ENCODE measurements at regions not wholly inside any gene's neighbourhood (a gene's known extent, or its start where the extent isn't known, plus 50 kb on each side); places are given as distances from the start of the nearest gene placed in this dataset.

DNA sequence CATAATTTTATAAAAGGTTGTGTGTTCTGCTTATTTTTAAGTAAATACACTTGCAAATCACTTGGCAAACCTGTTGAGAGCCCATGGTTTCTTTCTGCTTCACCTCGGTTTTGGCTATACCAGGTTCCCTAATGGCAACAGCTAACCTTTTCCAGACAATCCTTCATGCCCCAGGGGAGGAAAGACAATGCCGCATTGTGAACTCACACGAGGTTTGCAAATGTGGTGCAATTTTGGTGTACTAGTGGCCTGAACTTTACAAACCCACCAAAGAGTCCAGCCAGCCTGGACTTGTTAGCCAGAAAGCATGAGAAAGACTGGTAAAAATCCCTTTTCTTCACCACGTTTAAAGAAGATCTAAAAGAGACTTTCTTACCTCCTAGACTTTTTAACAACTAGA, 84.8 kb upstream of the SOX4 start:
- no peak for DNase-seq

- no peak for DNase-seq
Observed at GRCh38 chr6:21511891-21512550, 81.5 kb upstream of the SOX4 start.

DNA sequence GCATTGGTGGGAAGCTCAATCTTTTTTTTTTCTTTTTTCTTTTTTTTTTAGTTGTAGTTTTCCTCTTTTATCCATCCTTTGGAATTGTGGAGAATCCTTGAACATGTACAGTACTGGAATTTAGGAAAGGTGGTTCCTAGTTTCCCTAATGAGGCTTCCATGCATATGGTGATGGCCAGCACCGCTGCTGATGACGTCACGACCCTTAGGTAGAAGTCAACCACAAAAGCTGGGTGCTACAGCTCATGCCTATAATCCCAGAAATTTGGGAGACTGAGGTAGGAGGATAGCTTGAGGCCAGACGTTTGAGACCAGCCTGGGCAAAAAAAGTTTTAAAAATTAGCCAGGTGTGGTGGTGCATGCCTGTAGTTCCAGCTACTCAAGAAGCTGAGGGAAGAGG, 79.3 kb upstream of the SOX4 start:
- DNase-seq, result no peak

- DNase-seq, result no peak
Observed at GRCh38 chr6:21518317-21518716, 75.2 kb upstream of the SOX4 start.

DNA sequence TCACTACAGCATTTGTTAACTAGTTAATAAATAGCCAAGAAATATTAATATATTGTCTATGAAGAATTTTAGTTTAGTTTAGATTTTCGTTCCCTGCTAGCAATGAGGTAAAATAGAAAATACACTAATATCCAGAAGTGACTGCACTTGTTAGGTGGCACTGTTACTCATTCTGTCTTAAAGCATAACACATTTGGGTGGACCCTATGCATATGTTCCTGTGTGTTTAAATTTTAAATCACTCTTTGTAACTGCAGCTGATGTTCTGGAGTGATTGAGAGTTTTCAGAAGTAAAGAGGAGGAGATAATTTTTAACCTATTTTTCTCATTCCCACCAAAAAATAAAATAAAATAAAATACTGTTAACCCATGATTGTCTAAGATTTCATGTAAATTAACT, 73.9 kb upstream of the SOX4 start:
- no peak for DNase-seq

- no peak for DNase-seq
Observed at GRCh38 chr6:21521276-21521675, 72.3 kb upstream of the SOX4 start.

GRCh38 chr6:21522143-21522747, 71.3 kb upstream of the SOX4 start:
- no peak for DNase-seq

DNA sequence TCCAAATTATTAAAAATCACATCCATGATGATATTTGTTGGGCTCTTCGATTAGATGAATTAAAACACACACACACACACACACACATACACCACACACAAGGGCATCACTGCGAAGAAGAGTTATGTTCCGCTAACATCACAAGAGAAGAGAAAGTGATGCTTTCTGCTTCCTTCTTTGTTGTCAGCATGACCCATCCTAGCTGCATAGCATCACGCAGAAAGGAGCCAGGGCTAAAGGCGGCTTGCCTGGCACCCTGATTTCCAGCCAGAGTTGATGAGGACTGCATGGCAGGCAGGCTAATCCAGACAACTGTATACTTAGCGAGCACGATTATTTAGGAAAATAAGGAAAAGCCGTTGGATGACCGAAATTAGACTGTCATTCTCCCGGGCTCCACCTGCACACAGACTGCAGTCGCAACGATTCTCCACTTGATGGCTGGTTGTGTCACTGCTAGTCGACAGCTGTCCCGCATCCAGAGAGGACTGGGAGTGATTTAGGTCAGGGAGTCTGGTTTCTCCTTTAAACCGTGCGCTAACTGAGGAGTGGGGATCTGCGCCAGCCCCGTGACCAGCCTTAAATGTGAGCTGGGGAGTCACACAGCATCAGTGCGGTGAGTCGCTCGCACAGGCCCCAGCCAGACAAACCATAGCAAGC, 70.6 kb upstream of the SOX4 start:
- peak in 7 of 56 donors; percentile 1 to 10 (median 7) for DNase-seq

DNA sequence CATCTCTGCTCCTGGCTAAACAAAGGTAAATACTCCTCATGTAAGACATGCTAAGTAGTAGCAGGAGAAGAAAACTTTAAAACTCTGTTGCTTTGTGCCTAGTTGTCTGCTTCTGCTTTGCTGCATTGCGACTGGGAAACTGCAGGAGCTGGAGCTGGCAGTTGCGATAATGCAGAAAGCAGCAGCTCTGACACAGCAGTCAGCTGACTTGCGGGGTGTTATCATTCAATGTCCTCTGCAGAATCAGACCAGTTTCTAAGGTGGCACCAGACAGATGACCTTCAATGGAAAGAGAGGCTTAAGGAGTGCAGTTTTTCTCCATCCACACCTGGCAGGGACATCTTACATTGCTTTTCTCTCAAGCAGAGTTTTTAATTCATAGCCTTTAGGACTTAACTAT, 69.9 kb upstream of the SOX4 start:
- peak in 1 of 56 donors; percentile 19 for DNase-seq

DNA sequence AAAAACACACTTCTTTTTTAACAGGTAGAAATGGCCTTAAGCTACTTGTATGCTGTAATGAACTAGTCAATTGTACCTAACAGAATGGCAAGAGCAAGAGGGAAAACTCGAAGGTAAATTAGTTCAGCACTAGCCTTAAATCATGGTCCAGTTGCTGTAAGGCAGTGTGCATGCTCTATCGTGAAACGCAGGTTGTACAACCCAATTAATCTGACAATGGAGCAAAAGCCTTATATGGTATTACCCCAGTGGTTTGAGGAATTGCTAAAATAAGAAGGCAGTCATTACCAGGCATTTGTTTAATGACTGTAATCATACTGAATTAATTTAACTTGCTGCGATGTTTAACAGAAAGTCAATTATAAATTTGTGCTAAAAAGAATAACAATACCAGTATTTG, 69.3 kb upstream of the SOX4 start:
- DNase-seq, result no peak

DNA sequence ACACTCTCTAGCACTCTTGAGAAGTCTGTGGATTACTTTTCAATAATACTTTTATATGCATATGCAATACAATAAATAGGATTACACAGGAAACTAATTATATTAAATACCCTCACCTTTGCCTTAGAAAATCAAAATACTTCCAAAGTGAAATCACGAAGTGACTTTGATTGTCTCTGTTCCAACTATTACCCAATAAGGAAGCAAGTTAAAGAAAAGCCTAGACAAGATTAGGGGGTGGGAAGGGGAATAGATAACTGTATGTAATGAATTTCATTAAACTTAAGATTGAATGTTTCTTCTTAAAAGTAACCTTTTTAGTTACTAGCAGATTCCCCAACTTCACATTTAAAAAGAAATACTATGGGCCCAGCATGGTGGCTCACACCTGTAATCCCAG, 66.6 kb upstream of the SOX4 start:
- DNase-seq, result no peak

- no peak for DNase-seq
Observed at GRCh38 chr6:21527731-21528130, 65.8 kb upstream of the SOX4 start.

DNA sequence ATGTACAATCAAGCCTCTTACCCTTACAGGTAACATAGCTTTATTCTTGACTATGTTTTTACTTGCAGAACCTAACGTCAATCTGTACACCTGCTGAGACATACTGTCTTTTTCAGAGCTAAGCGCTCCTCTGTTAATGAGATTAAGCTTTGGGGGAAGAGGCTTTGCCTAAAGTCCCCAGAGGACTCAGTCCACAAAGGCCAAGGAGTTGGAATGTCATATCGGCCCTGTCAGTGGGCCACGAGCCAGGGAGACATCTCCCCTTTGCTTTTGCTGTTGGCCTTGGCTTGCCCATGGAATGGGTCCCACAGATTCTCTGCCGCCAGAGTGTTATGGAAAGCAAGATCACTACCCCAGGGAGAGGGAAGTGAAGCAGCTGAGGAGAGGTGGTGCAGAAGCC, 64.1 kb upstream of the SOX4 start:
- DNase-seq, result no peak

- no peak for DNase-seq
Observed at GRCh38 chr6:21531393-21531792, 62.2 kb upstream of the SOX4 start.

GRCh38 chr6:21533678-21534077, 59.9 kb upstream of the SOX4 start:
- no peak for DNase-seq

- DNase-seq, result no peak
Observed at GRCh38 chr6:21536280-21536766, 57.2 kb upstream of the SOX4 start.

GRCh38 chr6:21537637-21538036, 55.9 kb upstream of the SOX4 start:
- DNase-seq, result no peak

DNA sequence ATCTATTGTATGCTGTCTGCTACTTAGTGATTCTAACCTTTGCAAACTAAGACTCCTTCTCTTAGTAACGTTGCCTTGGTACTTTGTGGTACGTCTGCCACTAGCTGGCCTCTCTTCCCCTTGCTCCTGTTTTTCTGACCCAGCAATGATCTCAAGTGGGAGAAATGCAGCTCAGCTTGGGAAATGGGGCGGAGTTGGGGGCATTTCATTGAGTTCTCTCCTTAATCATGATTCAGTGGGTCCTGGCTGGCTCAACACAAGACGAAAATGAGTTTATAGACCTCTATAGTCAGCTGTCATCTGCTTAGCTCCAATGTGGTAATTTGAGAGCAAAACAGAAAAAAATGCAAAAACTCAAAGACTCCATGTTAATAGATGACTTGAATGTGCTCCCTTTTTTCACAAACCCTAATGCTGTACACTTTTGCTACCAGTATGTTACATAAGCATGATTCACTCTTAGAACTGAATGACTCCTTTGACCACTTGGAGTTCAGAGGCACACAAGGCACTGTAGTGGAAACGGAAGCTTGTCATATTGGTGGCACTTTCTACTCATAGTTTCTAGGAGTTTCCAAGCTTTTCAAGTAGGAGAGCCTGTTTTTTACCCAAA, 55.3 kb upstream of the SOX4 start:
- no peak for DNase-seq

DNA sequence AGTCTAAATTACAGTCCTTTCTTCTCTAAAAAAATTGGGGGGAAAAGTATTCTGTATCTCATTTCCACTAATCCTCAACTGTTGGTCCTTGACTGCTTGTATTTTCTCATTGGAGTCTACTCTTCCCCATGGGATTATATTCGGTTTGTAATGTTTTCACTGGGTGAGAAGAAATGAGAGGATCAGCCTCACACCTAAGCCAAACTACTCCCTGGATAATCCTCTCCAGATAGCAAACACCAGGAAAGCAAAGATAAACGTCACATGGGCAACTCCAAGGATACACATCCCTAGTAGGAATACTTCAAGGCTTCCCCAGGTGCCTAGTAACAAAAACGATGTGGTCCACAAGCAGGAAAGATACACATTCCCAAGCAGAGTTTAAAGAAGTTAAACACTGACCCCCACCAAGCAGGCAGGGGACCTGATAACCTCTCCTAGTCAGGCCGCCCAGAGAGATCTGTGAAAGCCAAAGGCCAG, 53.9 kb upstream of the SOX4 start:
- DNase-seq, result no peak

All from amygdala (tissue), 56 donors.